ENCODE measurements at regions not wholly inside any gene's neighbourhood (a gene's known extent, or its start where the extent isn't known, plus 50 kb on each side); places are given as distances from the start of the nearest gene placed in this dataset.
"Not testable (repeated sequence)": the region's sequence is repeated elsewhere in the genome, so short reads cannot be mapped to it uniquely, and the experiment has no call there.

DNA sequence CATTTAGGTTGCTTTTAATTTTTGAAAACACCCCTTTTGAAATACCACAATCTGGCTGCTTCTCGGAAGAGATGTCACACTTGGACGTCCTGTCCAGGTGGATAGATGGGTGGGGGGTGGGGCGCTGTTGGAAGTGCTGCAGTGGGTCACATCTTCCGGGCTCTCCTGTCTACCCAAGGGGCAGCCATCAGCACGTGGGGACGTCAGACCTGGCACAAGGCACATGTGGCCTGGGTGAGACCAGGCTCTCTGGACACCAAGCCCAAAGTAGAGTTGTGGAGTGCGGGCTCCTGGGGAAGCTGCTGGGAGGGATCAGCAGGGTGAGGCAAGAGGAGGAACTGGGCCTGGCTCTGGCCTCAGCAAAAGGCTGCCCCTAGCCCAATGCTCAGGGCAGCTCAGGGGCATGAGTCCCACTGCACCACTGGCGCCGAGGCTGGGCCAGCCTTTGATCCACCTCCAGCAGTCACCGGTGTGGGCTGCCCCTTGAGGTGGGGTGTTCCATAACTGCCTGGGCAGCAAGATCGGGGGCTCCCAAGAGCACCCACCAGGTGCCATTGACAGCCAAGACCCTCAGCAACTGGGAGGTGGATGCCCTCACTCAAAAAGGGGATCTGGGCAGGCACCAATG lies 68.6 kb upstream of the CCND1 start:
- no peak for DNase-seq

DNA sequence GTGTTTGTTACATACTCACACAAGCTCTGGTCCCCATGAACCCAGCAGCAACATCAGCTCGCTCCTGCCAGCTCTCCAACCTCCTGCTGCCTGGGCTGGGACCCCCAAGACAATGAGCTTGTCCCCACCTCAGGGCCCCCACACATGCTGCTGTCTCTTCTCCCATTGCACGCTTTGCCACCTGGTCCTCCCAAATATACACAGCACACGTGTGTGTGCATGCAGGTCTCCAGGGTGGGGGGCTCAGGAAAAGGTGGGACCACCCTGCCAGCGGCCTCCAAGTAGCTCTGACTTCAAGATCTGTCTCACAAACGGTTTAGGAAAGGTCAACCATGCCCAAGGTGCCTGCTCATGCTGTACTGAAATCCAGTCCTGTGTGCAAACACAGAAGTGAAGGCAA lies 68.1 kb upstream of the CCND1 start:
- no peak for DNase-seq

DNA sequence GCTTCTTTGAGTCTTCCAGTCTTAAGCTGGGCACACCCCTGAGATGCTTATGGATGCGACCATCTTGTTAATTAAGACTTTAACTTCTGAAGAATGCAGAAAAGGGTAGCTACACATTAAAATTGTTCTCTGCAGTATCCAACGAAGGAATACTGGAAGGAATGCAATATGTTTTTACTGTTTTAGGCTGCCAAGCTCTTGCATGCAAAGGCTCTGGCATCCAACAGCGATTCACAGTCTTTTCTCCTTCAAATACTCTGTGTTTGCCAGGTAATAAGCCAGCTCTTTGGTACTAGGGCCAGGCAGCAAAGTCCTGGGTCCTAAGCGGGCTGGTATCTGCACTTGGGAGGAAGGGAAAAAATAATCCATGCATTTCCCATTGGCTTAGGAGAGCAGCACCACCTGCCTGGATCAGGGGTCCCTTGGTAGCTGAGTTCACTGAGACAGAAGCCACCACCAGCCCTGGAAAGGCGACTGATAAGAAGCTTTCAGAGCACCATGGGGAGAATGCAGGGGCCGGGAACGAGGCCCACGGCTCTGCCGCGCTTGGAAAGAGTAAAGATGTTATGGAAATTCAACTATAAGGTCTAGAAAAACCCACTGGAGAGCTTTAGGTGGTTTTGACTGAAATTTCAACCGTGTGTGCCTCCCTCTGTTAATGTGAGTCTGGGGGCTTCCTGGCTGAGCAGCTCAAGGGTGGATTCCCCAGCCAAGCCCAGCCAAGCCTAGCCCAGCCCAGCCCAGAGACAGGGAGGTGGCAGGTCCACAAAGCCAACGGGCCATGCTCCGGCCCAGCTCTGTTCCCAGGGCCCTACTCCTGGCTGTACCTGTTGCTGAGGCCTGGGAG lies 67.0 kb upstream of the CCND1 start:
- no peak for DNase-seq

DNA sequence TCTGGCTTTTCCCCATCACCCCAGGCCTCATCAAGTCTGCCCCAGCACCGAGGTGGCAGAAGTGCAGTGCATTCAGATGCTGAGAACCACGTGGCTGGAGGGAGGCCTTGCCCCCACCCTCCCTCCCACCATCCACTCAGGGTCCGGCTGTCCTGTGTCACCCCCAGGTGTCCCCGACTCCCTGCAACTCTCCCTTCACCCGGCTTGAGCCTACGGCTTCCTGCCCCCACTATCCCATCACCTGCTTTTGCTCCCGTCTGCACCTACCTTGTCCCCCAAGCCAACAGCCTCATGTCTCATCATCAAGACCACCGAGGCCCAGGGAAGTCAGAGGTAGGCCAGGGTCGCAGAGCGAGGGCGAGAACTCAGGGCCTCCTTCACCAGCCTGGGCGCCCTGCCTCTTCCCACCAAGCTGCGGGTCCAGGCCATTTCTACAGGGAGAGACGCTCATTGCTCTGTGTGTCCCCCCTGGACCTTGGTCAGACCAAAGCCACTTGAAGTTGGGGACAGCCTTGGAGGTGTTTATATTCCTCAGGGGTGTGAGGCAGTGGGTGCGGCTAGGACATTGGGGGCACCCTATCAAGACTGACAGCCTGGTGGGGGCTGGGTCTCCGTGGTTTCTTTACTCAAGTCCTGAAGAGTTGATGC lies 66.2 kb upstream of the CCND1 start:
- DNase-seq = no peak

DNA sequence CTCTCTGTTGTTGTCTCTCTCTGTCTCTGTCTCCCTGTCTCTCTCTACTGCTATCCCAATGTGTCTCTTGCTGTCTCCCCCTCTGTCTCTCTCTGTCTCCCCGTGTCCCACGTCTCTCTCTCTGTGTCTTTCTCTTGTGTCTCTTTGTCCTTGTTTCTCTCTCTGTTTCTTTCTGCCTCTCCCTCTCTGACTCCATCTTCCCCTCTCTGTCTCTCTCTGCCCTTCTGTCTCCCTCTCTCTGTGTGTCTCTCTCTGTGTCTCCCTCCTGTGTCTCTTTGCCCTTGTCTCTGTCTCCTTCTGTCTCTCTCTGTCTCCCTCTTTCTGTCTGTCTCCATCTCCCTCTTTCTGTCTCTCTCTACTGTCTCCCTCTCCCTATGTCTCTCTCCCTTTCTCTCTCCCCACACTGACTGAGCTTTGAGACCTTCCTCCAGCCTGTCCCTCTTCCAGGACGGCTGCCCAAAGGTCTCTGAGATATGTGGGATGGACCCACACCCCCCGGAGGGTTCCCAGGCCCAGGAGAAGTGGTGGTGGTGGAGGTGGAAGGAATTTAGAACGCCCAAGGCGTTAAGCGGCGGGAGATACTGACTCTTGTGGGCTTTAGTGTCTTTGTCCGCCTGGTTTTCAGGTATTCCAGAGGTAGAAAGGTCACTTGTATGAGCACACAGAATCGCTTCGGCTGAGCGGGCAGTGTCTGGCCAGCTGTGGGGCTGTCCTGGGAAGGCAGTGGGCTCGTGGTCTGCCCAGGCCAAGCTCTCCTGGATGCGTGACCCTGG lies 65.5 kb upstream of the CCND1 start:
- no peak for DNase-seq

DNA sequence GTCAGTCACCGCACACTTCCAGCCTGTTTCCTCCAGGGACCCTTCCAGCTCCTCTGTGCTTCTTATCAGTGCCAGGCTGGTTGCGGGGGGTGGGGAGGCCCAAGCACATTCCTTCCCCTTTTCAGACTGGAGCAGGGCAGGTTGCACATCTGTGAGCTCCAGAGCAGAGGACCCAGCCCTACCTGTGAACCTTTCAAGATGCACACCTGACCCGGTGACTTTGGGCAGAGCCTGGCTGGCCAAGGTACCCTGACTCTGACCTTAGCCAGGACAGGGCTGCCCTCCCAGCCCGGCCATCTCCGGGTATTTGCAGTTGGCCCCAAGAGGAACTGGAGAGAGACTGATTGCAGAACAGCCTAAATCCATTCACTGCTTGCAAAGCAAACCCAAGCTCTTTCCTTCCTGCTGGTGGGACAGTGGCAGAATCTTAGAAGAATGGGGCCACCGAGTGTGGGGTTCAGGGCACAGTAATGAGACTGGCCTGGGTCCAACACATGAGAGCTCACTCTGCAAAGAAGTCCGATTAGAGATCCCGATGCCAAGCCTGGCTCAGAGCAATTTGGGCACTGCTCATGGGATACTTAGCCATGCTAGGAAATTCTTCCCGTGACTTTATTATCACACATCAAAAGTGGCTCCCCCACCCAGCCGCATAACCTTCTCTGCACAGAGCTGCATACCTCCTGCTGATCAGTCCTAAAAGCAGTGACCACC lies 64.7 kb upstream of the CCND1 start:
- DNase-seq = no peak

DNA sequence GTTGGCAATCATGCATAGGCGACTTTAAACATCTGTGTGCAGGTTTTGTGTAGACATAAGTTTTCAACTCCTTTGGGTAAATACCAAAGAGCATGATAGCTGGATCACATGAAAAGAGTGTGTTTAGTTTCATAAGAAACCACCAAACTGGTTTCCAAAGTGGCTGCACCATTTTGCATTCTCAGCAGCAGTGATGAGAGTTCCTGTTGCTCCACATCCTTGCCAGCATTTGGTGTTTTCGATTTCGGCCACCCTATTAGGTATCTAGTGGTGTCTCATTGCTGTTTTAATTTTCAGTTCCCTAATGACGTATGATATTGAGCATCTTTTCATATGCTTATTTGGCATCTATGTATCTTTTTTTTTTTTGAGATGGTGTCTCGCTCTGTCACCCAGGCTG lies 62.8 kb upstream of the CCND1 start:
- DNase-seq = no peak

DNA sequence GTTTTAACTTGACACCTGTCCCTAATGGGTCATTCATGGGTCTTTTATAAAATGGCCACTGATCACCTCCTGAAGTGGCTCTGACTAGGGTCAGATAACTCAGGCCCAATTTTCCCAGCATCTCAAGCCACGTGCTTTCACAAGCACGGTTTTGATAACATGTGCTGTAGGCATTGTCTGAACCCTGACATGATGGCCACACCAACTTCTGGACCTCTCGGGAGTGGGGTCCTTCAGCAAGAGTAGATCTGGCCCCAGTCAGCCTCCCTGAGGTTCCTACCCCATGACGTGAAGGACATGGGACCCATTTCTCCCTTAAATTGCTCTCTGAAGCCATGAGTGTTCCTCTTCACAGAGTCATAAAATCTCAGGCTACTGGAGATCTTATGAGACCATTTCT lies 60.4 kb upstream of the CCND1 start:
- no peak for DNase-seq

DNA sequence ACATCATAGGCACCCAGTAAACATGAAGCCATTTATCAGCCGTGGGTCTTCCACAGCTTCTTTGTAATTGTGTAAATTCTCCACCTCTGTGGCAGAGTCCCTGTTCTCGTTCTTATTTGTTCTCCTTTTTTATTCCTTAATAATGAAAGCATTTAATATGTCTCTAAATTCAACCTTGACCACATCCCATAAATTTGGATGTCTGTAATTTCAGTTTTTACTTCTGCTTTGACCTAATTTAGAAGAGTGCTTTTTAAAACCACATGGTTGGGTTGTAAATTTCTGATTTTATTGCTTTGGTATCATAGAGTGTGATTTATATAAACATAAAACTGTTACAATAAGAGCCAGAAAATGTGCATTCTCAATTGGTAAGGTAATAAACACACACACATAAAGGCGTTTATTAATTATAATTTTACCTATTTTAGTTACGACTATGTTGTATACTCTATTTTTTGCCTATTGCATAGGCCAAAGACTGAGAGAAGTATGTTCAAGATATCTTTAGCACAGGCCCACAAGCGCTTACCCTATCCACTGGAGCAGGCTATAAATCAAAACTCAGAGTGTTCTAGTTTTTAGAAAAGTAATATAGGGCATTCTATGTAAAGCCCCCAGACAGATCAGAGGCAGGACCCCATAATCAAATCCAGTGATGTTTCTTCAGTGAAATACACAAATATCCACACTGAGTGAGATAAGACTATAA lies 58.0 kb upstream of the CCND1 start:
- no peak for DNase-seq

DNA sequence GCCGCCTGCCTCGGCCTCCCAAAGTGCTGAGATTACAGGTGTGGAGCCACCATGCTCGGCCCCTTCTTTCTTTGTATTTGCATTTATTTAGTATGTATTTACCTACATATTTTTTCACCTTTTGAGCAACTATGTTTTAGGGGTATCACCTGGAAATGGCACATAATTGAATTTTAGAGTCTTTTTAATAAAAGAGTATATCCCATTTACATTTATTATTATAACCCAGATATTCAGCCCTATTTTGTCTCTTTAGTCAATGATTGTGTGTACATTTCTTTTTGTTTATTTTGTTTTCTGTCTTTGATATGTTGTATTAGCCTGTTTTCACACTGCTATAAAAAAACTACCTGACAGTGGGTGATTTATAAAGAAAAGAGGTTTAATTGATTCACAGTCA lies 56.8 kb upstream of the CCND1 start:
- no peak for DNase-seq

DNA sequence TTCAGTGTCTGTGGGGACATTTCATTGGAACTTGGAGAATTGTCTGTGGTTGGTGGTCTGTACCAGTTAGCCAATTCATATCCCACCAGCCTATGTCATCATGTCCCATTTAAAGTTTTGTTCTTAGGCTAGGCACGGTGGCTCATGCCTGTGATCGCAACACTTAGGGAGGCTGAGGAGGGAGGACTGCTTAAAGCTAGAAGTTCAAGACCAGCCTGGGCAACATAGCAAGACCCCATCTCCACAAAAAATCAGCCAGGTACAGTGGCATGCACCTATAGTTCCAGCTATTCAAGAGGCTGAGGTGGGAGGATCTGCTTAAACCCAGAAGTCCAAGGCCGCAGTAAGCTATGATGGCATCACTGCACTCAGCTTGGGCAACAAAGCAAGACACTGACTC lies 55.6 kb upstream of the CCND1 start:
- DNase-seq = no peak

DNA sequence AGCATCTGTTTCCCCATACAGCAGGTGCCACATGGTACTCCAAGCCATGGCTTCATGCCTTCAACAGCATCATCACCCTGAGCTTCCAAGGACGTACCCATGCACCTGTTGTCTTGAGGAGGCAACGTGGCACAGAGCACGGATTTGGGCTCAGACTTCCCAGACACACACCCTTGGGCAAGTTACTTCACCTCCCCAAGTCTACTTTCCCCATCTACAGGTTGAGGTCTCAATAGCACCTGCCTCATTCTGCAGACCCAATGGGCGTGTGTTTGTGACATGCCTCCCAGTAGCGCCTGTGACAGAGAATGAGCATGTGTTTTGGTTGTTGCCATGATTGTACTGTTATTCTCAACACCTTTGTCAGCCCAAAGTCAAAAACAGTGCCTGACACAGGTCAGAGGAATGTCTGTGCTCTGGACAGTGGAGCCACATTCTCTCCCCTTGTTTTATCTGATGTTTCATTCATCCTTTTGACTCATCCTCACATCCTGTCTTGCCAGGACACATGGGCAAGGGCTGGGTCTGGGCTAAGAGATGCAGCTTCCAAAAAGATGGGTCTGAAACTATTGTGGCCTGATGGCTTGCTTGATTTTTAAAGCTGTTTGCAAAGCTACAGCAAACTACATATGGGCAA lies 53.4 kb upstream of the CCND1 start:
- DNase-seq = no peak

DNA sequence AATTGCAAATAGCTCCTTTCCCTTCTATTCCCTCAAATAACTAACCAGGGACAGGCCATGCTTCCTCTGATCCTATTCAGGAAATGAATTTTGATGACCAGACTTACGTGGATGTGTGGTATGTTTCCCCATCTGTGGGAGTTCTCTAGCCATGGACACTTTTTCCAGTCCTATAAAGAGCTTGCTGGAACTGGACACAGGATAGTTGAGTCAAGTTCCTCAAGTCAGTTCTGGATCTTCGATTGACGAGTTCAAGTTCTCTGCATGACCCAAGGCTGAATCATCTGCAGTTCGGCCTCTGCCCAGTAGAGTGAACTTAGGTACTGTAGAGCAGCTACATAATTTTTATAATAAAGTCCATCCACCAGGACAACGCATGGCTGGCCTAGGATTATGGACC lies 52.7 kb upstream of the CCND1 start:
- DNase-seq = no peak

DNA sequence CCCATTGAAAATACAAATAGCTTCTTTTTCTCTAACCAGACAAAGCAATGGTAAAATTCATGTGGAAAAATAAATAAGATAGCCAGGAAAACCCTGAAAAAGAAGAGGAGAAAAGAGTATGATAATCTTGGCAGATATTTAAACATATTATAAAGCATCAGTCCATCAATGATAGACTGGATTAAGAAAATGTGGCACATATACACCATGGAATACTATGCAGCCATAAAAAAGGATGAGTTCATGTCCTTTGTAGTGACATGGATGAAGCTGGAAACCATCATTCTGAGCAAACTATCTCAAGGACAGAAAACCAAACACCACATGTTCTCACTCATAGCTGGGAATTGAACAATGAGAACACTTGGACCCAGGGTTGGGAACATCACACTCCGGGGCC lies 50.9 kb upstream of the CCND1 start:
- not testable (repeated sequence) for DNase-seq
